ENCODE measurements at regions not wholly inside any gene's neighbourhood (a gene's known extent, or its start where the extent isn't known, plus 50 kb on each side); places are given as distances from the start of the nearest gene placed in this dataset.

- no peak for TF ChIP-seq POLR2A (IDR thresholded peaks at IDR 0.05; ENCODE audit: low read length)
- no peak for TF ChIP-seq GATA1 (IDR thresholded peaks at IDR 0.05; ENCODE audit: low read depth, low read length)
These were observed 1132.4 kb downstream of the RAPGEF2 start for GRCh38 chr4:160235285-160235684.

Data from erythroblast (primary cell).